SJSA1 (cell line): ENCODE measurements at regions not wholly inside any gene's neighbourhood (a gene's known extent, or its start where the extent isn't known, plus 50 kb on each side); places are given as distances from the start of the nearest gene placed in this dataset.

Source experiments
- DNase-seq, 2 experiments: peaks; one replicate each; pipeline ENCODE4 v3.0.0-alpha.2; 2015 to 2020; ENCODE audit warnings: low spot score in 2 of 2, low read depth in 1 of 2
- H3K27ac ChIP-seq: fragments of 250-450 bp; sonication (Bioruptor Pico); 2 replicates; pipeline ENCODE4 v1.5.1; 2020; ENCODE audit warnings: mild to moderate bottlenecking, moderate library complexity
- H3K27me3 ChIP-seq: fragments of 250-450 bp; sonication (Bioruptor Pico); replicated peaks from 2 replicates; pipeline ENCODE4 v1.5.1; 2020; ENCODE audit warnings: mild to moderate bottlenecking, moderate library complexity
- H3K36me3 ChIP-seq: fragments of 250-450 bp; sonication (Bioruptor Pico); 2 replicates; pipeline ENCODE4 v1.5.1; 2020; ENCODE audit warnings: mild to moderate bottlenecking
- H3K4me1 ChIP-seq: fragments of 250-450 bp; sonication (Bioruptor Pico); replicated peaks from 2 replicates; pipeline ENCODE4 v1.6.1; 2021; ENCODE audit warnings: mild to moderate bottlenecking
- H3K4me3 ChIP-seq: fragments of 250-450 bp; sonication (Bioruptor Pico); 2 replicates; pipeline ENCODE4 v1.5.1; 2020; ENCODE audit warnings: mild to moderate bottlenecking
- H3K9me3 ChIP-seq: fragments of 250-450 bp; sonication (Bioruptor Pico); replicated peaks from 2 replicates; pipeline ENCODE4 v1.5.1; 2020; ENCODE audit warnings: mild to moderate bottlenecking

DNA sequence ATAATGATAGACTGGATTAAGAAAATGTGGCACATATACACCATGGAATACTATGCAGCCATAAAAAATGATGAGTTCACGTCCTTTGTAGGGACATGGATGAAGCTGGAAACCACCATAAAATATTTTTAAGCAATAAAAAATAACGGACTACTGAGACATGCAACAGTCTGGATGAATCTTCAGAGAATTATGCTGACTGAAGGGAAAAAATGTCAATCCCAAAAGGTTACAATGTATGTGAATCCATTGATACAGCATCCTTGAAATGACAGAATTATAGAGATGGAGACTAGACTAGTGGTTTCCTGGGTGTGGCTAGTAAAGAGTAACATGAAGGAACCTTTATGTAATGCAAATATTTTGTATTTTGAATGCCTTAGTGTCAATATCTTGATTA lies 1808.6 kb upstream of the NUDT12 start:
- peaks cover 3% of the 10 kb centered on the region; the same call in 1 of the 2 replicates for H3K9me3 ChIP-seq
- no peak overlapping the region for H3K4me3 ChIP-seq
- no peaks in the 10 kb centered on the region for H3K27me3 ChIP-seq
- no peak for DNase-seq
- no peak overlapping the region for H3K27ac ChIP-seq
- H3K4me1 ChIP-seq = no peaks in the 10 kb centered on the region
- no peaks in the 10 kb centered on the region for H3K36me3 ChIP-seq

DNA sequence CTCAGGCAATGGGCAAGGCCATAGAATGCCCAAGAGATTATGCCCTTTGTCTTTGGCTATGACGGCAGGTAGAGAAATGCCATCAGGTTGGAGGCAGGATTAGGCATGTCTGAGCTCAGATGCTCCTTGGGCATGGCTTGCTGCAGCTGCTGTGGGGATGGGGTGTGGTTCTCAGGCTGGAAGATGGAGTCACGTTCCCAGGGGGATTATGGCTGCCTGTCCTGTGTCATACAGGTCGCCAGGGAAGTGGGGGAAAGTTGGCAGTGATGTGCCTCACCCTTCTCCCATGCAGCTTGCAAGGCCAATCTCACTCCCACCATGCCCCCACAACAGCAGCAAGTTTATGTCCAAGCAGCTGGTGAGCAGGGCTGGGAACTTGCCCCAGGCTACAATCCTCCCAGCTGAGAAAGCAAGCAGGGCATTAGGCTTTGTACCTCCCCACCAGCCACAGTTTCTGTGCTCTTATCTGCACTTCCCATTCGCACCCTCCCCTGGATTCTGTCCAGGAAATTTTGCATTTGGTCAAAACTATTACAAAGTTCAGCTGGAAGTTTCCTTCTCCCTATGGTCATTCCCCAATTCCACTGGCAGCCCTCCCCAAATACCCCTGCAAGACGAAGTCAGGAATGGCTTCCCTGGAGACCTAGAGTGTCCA lies 1788.0 kb upstream of the NUDT12 start:
- Histone ChIP-seq H3K4me3 (no peak overlapping the region), H3K4me1 (no peaks in the 10 kb centered on the region), H3K27me3 (0 out of 2 replicates have a peak, but pooled peaks cover 2% of the 10 kb centered on the region), H3K27ac (no peak overlapping the region), H3K36me3 (no peaks in the 10 kb centered on the region), H3K9me3 (0 out of 2 replicates have a peak, but pooled peaks cover 5% of the 10 kb centered on the region)
- no peak for DNase-seq

- H3K27me3 ChIP-seq = no peaks in the 10 kb centered on the region
- peaks cover 5% of the 10 kb centered on the region for H3K9me3 ChIP-seq
- H3K4me3 ChIP-seq = no peak overlapping the region
- no peak for DNase-seq
- no peak overlapping the region for H3K27ac ChIP-seq
- H3K36me3 ChIP-seq = no peaks in the 10 kb centered on the region
- H3K4me1 ChIP-seq = no peaks in the 10 kb centered on the region
These were observed 1769.0 kb upstream of the NUDT12 start for GRCh38 chr5:105331558-105331957.

GRCh38 chr5:105330185-105330584 lies 1767.6 kb upstream of the NUDT12 start:
- Histone ChIP-seq H3K4me1 (no peaks in the 10 kb centered on the region), H3K36me3 (no peaks in the 10 kb centered on the region), H3K27me3 (no peaks in the 10 kb centered on the region), H3K9me3 (peaks cover 5% of the 10 kb centered on the region), H3K4me3 (no peak overlapping the region), H3K27ac (no peak overlapping the region)
- no peak for DNase-seq

- H3K27me3 ChIP-seq = no peaks in the 10 kb centered on the region
These were observed 1742.3 kb upstream of the NUDT12 start for GRCh38 chr5:105304859-105305258.

DNA sequence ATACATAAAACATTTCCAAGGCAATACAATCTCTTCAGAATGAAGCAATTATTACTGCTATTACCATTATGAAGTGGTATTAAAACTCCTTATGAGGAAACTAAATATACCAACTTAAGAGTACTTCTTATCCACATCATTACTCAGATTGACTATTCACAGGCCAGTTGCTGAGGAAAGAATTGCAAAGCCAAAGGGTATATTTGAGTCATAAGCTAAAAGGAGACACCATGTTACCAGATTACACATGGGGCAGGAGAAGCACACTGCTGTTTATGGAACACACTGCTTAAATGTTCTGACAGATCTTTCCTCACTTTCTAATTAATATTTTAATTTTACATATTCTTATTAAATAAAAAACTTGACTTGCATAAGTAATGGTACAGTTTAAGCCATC lies 1726.4 kb upstream of the NUDT12 start:
- H3K27ac ChIP-seq = no peak overlapping the region
- no peak for DNase-seq
- H3K27me3 ChIP-seq = no peaks in the 10 kb centered on the region
- H3K4me1 ChIP-seq = no peaks in the 10 kb centered on the region
- H3K9me3 ChIP-seq = peaks cover 7% of the 10 kb centered on the region; the same call in 1 of the 2 replicates
- H3K4me3 ChIP-seq = no peak overlapping the region
- no peaks in the 10 kb centered on the region for H3K36me3 ChIP-seq

More at GRCh38 chr5:105304859-105305258, 1742.3 kb upstream of the NUDT12 start:
- Histone ChIP-seq H3K36me3 (no peaks in the 10 kb centered on the region), H3K27ac (no peak overlapping the region), H3K4me3 (no peak overlapping the region), H3K4me1 (no peaks in the 10 kb centered on the region), H3K9me3 (0 out of 2 replicates have a peak, but pooled peaks cover 4% of the 10 kb centered on the region)
- no peak for DNase-seq

GRCh38 chr5:105283134-105283533 lies 1720.5 kb upstream of the NUDT12 start:
- Histone ChIP-seq H3K9me3 (peaks cover 3% of the 10 kb centered on the region; the same call in 1 of the 2 replicates), H3K27ac (no peak overlapping the region), H3K36me3 (no peaks in the 10 kb centered on the region), H3K4me1 (no peaks in the 10 kb centered on the region), H3K4me3 (no peak overlapping the region), H3K27me3 (no peaks in the 10 kb centered on the region)
- DNase-seq = no peak

DNA sequence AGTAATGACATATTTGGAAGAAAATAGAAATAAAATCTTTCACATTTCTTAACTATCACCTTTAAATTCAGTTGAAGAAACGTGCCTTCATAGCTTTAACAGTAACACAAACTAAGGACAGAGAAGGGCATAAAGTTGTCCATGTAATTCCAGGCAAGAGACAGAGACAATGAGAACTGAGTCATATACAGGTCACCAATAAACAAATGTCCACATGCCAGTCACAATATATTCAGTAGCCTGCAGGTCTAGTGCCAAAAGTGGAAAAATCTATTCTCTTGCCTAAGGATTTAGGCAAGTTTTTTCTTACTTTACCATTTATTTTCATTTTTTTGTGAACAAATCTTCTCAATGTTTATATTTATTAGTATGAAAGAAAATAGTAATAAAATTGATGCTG lies 1711.5 kb upstream of the NUDT12 start:
- no peak overlapping the region for H3K27ac ChIP-seq
- DNase-seq = no peak

DNA sequence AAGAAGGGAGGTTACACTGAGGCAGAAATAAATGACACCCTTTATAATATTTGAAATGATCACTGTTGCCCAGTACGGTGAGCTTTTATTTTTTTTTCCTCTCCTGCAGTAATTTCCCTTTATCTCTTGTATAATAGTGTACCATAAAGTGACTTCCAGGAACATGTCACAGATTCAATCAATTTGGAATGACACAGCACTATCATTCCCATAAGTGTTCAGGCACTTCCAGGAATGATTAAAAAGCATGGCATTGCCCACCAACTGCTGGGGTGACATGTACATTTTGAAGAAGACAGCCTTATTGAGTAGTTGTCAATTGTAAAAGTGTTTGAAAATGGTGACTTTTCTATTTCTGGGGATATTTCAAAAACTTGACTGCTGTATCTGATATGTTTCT lies 1700.9 kb upstream of the NUDT12 start:
- Histone ChIP-seq H3K36me3 (no peaks in the 10 kb centered on the region), H3K27ac (no peak overlapping the region), H3K4me1 (no peaks in the 10 kb centered on the region), H3K9me3 (no peaks in the 10 kb centered on the region), H3K27me3 (no peaks in the 10 kb centered on the region), H3K4me3 (no peak overlapping the region)
- DNase-seq = no peak

More for the DNA sequence above, 1711.5 kb upstream of the NUDT12 start:
- Histone ChIP-seq H3K4me3 (no peak overlapping the region), H3K9me3 (no peaks in the 10 kb centered on the region), H3K36me3 (no peaks in the 10 kb centered on the region), H3K27me3 (no peaks in the 10 kb centered on the region), H3K4me1 (no peaks in the 10 kb centered on the region)

- no peak overlapping the region for H3K4me3 ChIP-seq
- no peaks in the 10 kb centered on the region for H3K9me3 ChIP-seq
- H3K4me1 ChIP-seq = no peaks in the 10 kb centered on the region
- no peak overlapping the region for H3K27ac ChIP-seq
- H3K27me3 ChIP-seq = no peaks in the 10 kb centered on the region
- no peak for DNase-seq
- H3K36me3 ChIP-seq = no peaks in the 10 kb centered on the region
These were observed 1697.1 kb upstream of the NUDT12 start for GRCh38 chr5:105259581-105260217.

DNA sequence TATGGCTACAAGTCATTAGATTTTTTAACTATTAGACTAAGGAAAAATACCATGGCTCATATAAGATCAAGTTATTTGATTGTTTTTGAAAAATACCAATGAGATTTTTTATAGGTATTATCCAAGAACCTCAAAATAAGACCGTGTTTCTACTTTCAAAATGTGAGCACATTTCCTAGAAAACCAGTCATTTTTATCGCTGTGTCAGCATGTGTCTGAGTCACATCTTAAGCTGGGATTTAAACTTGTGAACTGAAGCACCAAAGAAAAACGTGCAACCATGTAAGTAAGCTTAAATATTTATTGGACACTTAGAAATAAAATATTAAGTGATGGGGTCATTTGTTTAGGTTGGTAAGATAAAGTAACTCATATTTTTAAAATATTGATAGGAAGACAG lies 1676.0 kb upstream of the NUDT12 start:
- no peak for DNase-seq
- no peaks in the 10 kb centered on the region for H3K9me3 ChIP-seq
- H3K4me3 ChIP-seq = no peak overlapping the region
- no peaks in the 10 kb centered on the region for H3K36me3 ChIP-seq
- H3K4me1 ChIP-seq = no peaks in the 10 kb centered on the region
- no peak overlapping the region for H3K27ac ChIP-seq
- H3K27me3 ChIP-seq = no peaks in the 10 kb centered on the region

GRCh38 chr5:105230516-105231157 lies 1668.0 kb upstream of the NUDT12 start:
- H3K4me3 ChIP-seq = no peak overlapping the region
- H3K4me1 ChIP-seq = no peaks in the 10 kb centered on the region
- H3K27me3 ChIP-seq = no peaks in the 10 kb centered on the region
- no peaks in the 10 kb centered on the region for H3K9me3 ChIP-seq
- no peak overlapping the region for H3K27ac ChIP-seq
- no peak for DNase-seq
- no peaks in the 10 kb centered on the region for H3K36me3 ChIP-seq

- no peak overlapping the region for H3K27ac ChIP-seq
- H3K27me3 ChIP-seq = no peaks in the 10 kb centered on the region
- 0 out of 2 replicates have a peak, but pooled peaks cover 2% of the 10 kb centered on the region for H3K9me3 ChIP-seq
- no peaks in the 10 kb centered on the region for H3K36me3 ChIP-seq
- no peak for DNase-seq
- H3K4me3 ChIP-seq = no peak overlapping the region
- no peaks in the 10 kb centered on the region for H3K4me1 ChIP-seq
These were observed 1655.4 kb upstream of the NUDT12 start for GRCh38 chr5:105218018-105218417.

GRCh38 chr5:105213078-105213477 lies 1650.5 kb upstream of the NUDT12 start:
- Histone ChIP-seq H3K27me3 (no peaks in the 10 kb centered on the region), H3K4me3 (no peak overlapping the region), H3K4me1 (no peaks in the 10 kb centered on the region), H3K9me3 (0 out of 2 replicates have a peak, but pooled peaks cover 6% of the 10 kb centered on the region), H3K27ac (no peak overlapping the region), H3K36me3 (no peaks in the 10 kb centered on the region)
- DNase-seq = no peak
